ENCODE measurements at regions not wholly inside any gene's neighbourhood (a gene's known extent, or its start where the extent isn't known, plus 50 kb on each side); places are given as distances from the start of the nearest gene placed in this dataset.

DNA sequence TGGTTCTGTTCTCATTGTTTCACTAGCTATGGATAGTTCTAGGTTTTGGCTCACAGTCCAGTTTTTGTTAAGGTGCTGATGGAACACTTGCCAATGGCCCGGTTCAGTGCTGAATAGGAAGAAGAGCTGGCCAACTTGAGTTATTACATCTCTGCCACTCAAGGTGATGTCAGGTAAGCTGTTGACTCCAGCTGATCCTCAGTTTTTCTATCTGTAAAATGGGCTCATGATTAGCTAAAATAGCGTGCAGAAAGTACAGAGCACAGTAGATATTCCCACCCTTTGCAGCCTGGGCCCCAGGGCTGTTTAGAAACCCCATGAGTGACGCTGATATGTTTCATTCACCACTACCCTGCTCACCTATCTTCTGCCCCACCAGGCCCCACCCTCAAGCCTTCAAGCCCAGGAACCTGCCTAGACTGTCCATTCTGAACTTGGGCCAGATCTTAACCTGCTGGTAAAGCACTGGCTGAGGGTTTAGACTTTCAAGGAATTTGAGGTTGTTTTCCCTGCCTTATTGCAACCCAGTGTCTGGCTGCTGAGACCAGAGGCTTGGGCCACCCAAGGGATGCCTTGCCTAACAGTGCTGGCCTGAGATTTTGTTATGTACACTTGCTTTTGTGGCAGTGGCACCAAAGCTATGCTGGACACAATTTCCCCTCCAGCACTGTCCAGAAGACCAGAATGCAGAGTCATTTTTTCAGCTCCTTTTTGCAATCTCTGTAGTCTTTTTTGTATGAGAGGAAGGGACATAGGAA is 378.2 kb upstream of the ZMIZ1 start:
- no peaks in the 10 kb centered on the region for H4K20me1 ChIP-seq (ENCODE audit: insufficient read depth)
- BruUV-seq (replicated peaks): no TSS peak

DNA sequence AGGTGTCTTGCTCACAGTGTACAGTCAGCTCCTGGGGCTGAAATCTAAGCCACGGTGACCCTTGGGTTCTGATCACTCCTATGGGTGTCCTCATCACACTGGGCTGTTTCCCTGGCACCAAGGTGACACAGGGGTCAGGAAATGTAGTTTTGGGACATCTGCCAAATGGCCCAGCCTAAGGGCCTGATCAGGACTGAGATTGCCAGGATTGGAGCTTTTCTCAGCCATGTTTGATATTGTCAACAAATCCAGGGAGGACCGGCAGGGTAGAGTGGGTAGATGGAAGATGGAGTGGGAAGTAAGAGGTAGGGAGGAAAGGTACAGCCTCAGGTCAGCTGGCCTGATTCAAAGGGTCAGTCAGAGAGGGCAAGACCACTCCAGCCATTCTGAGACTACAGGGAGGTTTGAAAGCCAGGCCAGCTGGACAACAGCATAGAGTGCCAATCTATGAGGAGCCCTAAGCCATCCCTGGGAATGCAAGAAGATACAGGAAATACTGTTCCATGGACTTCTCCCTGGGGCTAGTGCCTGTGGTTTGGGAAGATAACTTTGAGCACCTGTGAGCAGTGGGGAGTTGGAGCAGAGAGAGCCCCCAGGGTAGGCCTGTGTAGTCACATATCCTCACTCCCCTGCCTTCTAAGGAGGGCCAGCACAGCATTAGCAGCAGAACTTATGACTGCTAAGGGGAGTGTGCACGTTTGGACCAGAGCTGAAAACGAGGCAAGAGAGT is 377.3 kb upstream of the ZMIZ1 start:
- Histone ChIP-seq H4K20me1 (ENCODE audit: insufficient read depth) (no peaks in the 10 kb centered on the region), H3K36me3 (ENCODE audit: low read depth) (no peaks in the 10 kb centered on the region), H3K4me1 (replicated peaks; ENCODE audit: insufficient read depth) (peaks cover 16% of the 10 kb centered on the region), H3K4me2 (no peak overlapping the region), H2AFZ (no peak overlapping the region), H3K79me2 (ENCODE audit: low read depth) (no peaks in the 10 kb centered on the region), H3K9me3 (ENCODE audit: insufficient read depth, low read depth) (no peaks in the 10 kb centered on the region), H3K9me2 (ENCODE audit: insufficient read depth) (no peaks in the 10 kb centered on the region), H3K4me3 (no peak overlapping the region), H3F3A (ENCODE audit: insufficient read depth, low read depth) (peaks cover 9% of the 10 kb centered on the region; the same call in 1 of the 2 replicates), H3K27me3 (ENCODE audit: insufficient read depth, low read depth) (no peaks in the 10 kb centered on the region), H3K27ac (no peak overlapping the region)
- intact Hi-C loops (cut with micrococcal nuclease; ENCODE audit: unreplicated experiment): no loop called here
- ChIA-PET POLR2A (ENCODE audit: unreplicated experiment) (no interaction called here), CTCF (no interaction called here)
- no TSS peak for BruUV-seq (replicated peaks)
- no peak for TF ChIP-seq EZH2 (IDR thresholded peaks at IDR 0.05; ENCODE audit: low read depth)
- no peak for TF ChIP-seq CTCF (conservative IDR thresholded peaks at IDR 0.05)
- peak; percentile 25 to 67 for DNase-seq

More for the DNA sequence above, 378.2 kb upstream of the ZMIZ1 start:
- H3K27me3 ChIP-seq (ENCODE audit: insufficient read depth, low read depth): no peaks in the 10 kb centered on the region
- H3K4me2 ChIP-seq: no peak overlapping the region
- intact Hi-C loops (cut with micrococcal nuclease; ENCODE audit: unreplicated experiment): no loop called here
- H3K36me3 ChIP-seq (ENCODE audit: low read depth): no peaks in the 10 kb centered on the region
- ChIA-PET CTCF (no interaction called here), POLR2A (ENCODE audit: unreplicated experiment) (no interaction called here)
- H3K9me3 ChIP-seq (ENCODE audit: insufficient read depth, low read depth): no peaks in the 10 kb centered on the region
- H3F3A ChIP-seq (ENCODE audit: insufficient read depth, low read depth): peaks cover 9% of the 10 kb centered on the region; the same call in 1 of the 2 replicates
- H3K4me1 ChIP-seq (replicated peaks; ENCODE audit: insufficient read depth): peaks cover 16% of the 10 kb centered on the region
- no peak for TF ChIP-seq EZH2 (IDR thresholded peaks at IDR 0.05; ENCODE audit: low read depth)
- no peak for TF ChIP-seq CTCF (conservative IDR thresholded peaks at IDR 0.05)
- no peaks in the 10 kb centered on the region for H3K9me2 ChIP-seq (ENCODE audit: insufficient read depth)
- no peak overlapping the region for H3K4me3 ChIP-seq
- H2AFZ ChIP-seq: no peak overlapping the region
- no peak overlapping the region for H3K27ac ChIP-seq
- H3K79me2 ChIP-seq (ENCODE audit: low read depth): no peaks in the 10 kb centered on the region
- no peak for DNase-seq

- Histone ChIP-seq H3K27ac (no peak overlapping the region), H3K4me2 (no peak overlapping the region), H3K4me1 (replicated peaks; ENCODE audit: insufficient read depth) (peaks cover 16% of the 10 kb centered on the region), H3K4me3 (no peak overlapping the region), H2AFZ (no peak overlapping the region), H3F3A (ENCODE audit: insufficient read depth, low read depth) (peaks cover 9% of the 10 kb centered on the region; the same call in 1 of the 2 replicates), H3K79me2 (ENCODE audit: low read depth) (no peaks in the 10 kb centered on the region), H3K9me2 (ENCODE audit: insufficient read depth) (no peaks in the 10 kb centered on the region), H4K20me1 (ENCODE audit: insufficient read depth) (no peaks in the 10 kb centered on the region), H3K27me3 (ENCODE audit: insufficient read depth, low read depth) (no peaks in the 10 kb centered on the region), H3K36me3 (ENCODE audit: low read depth) (no peaks in the 10 kb centered on the region), H3K9me3 (ENCODE audit: insufficient read depth, low read depth) (no peaks in the 10 kb centered on the region)
- ChIA-PET CTCF (no interaction called here), POLR2A (ENCODE audit: unreplicated experiment) (no interaction called here)
- DNase-seq: no peak
- no peak for TF ChIP-seq CTCF (conservative IDR thresholded peaks at IDR 0.05)
- TF ChIP-seq EZH2 (IDR thresholded peaks at IDR 0.05; ENCODE audit: low read depth): no peak
- intact Hi-C loops (cut with micrococcal nuclease; ENCODE audit: unreplicated experiment): no loop called here
- BruUV-seq (replicated peaks): no TSS peak
Observed at GRCh38 chr10:78692071-78692470, 376.7 kb upstream of the ZMIZ1 start.

Measured in PC-9 (cell line).